ENCODE measurements at regions not wholly inside any gene's neighbourhood (a gene's known extent, or its start where the extent isn't known, plus 50 kb on each side); places are given as distances from the start of the nearest gene placed in this dataset.

DNA sequence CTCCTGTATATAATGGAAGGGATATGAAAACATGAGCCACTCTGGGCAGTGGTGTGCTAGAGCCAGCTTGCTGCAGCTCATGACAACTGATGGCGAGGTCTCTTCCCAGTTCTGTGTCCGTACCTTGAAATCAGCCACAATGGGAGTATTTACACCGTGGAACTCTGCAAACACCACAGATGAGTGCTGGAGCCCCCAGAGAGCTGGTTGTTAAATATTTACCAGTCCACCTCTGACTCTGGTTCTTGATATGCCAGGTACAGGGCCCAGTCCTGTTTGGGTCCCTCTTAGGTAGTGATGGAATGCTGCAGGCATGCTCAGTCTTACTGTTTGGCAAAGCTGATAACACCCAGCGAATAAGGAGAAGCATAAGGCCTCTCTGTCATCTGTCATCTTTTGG lies 116.1 kb upstream of the GLI2 start (continued):
- TF ChIP-seq HNRNPUL1 (IDR thresholded peaks at IDR 0.05; ENCODE audit: low read depth, low read length), result 0 out of 2 replicates have a peak, but pooled peaks have one; percentile 53
- TF ChIP-seq SP5 (CRISPR knock-in tag; IDR thresholded peaks at IDR 0.05; ENCODE audit: borderline replicate concordance, low read depth), result peak; percentile 44; the same call in 1 of the 2 replicates
- no peak for TF ChIP-seq KAT2B (IDR thresholded peaks at IDR 0.05; ENCODE audit: borderline replicate concordance, low read depth, low read length)
- TF ChIP-seq, protein P1, sequence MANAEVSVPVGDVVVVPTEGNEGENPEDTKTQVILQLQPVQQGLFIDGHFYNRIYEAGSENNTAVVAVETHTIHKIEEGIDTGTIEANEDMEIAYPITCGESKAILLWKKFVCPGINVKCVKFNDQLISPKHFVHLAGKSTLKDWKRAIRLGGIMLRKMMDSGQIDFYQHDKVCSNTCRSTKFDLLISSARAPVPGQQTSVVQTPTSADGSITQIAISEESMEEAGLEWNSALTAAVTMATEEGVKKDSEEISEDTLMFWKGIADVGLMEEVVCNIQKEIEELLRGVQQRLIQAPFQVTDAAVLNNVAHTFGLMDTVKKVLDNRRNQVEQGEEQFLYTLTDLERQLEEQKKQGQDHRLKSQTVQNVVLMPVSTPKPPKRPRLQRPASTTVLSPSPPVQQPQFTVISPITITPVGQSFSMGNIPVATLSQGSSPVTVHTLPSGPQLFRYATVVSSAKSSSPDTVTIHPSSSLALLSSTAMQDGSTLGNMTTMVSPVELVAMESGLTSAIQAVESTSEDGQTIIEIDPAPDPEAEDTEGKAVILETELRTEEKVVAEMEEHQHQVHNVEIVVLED (CRISPR knock-in tag; IDR thresholded peaks at IDR 0.05; ENCODE audit: borderline replicate concordance), result no peak; the same call in 1 of the 2 replicates
- TF ChIP-seq POLR2G (IDR thresholded peaks at IDR 0.05; ENCODE audit: low read depth, low read length), result no peak
- no peak for TF ChIP-seq HNRNPL (IDR thresholded peaks at IDR 0.05; ENCODE audit: low read depth, low read length)
- TF ChIP-seq, protein P2, sequence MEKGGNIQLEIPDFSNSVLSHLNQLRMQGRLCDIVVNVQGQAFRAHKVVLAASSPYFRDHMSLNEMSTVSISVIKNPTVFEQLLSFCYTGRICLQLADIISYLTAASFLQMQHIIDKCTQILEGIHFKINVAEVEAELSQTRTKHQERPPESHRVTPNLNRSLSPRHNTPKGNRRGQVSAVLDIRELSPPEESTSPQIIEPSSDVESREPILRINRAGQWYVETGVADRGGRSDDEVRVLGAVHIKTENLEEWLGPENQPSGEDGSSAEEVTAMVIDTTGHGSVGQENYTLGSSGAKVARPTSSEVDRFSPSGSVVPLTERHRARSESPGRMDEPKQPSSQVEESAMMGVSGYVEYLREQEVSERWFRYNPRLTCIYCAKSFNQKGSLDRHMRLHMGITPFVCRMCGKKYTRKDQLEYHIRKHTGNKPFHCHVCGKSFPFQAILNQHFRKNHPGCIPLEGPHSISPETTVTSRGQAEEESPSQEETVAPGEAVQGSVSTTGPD (CRISPR knock-in tag; IDR thresholded peaks at IDR 0.05), result peak; percentile 75
- TF ChIP-seq SAFB2 (CRISPR knock-in tag; IDR thresholded peaks at IDR 0.05; ENCODE audit: borderline replicate concordance, low read depth), result no peak
- peak; percentile 88 for TF ChIP-seq RFX5 (IDR thresholded peaks at IDR 0.05; ENCODE audit: low read depth, low read length)
- 0 out of 2 replicates have a peak, but pooled peaks have one; percentile 37 for TF ChIP-seq ZKSCAN8 (CRISPR knock-in tag; IDR thresholded peaks at IDR 0.05; ENCODE audit: borderline replicate concordance)
- TF ChIP-seq SP2 (CRISPR knock-in tag; IDR thresholded peaks at IDR 0.05), result no peak
- TF ChIP-seq SRSF4 (IDR thresholded peaks at IDR 0.05; ENCODE audit: low read depth, low read length, poor library complexity, severe bottlenecking), result no peak
- TF ChIP-seq, protein P3, sequence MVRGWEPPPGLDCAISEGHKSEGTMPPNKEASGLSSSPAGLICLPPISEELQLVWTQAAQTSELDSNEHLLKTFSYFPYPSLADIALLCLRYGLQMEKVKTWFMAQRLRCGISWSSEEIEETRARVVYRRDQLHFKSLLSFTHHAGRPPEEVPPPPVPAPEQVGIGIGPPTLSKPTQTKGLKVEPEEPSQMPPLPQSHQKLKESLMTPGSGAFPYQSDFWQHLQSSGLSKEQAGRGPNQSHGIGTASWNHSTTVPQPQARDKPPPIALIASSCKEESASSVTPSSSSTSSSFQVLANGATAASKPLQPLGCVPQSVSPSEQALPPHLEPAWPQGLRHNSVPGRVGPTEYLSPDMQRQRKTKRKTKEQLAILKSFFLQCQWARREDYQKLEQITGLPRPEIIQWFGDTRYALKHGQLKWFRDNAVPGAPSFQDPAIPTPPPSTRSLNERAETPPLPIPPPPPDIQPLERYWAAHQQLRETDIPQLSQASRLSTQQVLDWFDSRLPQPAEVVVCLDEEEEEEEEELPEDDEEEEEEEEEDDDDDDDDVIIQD (CRISPR knock-in tag; IDR thresholded peaks at IDR 0.05; ENCODE audit: low read depth), result no peak
- TF ChIP-seq, protein P4, sequence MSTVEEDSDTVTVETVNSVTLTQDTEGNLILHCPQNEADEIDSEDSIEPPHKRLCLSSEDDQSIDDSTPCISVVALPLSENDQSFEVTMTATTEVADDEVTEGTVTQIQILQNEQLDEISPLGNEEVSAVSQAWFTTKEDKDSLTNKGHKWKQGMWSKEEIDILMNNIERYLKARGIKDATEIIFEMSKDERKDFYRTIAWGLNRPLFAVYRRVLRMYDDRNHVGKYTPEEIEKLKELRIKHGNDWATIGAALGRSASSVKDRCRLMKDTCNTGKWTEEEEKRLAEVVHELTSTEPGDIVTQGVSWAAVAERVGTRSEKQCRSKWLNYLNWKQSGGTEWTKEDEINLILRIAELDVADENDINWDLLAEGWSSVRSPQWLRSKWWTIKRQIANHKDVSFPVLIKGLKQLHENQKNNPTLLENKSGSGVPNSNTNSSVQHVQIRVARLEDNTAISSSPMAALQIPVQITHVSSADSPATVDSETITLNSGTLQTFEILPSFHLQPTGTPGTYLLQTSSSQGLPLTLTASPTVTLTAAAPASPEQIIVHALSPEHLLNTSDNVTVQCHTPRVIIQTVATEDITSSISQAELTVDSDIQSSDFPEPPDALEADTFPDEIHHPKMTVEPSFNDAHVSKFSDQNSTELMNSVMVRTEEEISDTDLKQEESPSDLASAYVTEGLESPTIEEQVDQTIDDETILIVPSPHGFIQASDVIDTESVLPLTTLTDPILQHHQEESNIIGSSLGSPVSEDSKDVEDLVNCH (CRISPR knock-in tag; IDR thresholded peaks at IDR 0.05), result no peak
- TF ChIP-seq ZNF143 (CRISPR knock-in tag; IDR thresholded peaks at IDR 0.05), result no peak
- no peak for TF ChIP-seq KLF11 (CRISPR knock-in tag; IDR thresholded peaks at IDR 0.05)
- no peak for TF ChIP-seq MXI1 (IDR thresholded peaks at IDR 0.05; ENCODE audit: borderline replicate concordance, low read depth, low read length)
- no peak for TF ChIP-seq NR2F1 (CRISPR knock-in tag; IDR thresholded peaks at IDR 0.05)
- TF ChIP-seq MATR3 (CRISPR knock-in tag; IDR thresholded peaks at IDR 0.05), result no peak
- TF ChIP-seq FOXC1 (CRISPR knock-in tag; IDR thresholded peaks at IDR 0.05; ENCODE audit: borderline replicate concordance), result no peak
- TF ChIP-seq ZNF775 (CRISPR knock-in tag; IDR thresholded peaks at IDR 0.05; ENCODE audit: borderline replicate concordance), result no peak
- TF ChIP-seq ZNF782 (CRISPR knock-in tag; IDR thresholded peaks at IDR 0.05; ENCODE audit: borderline replicate concordance), result no peak
- no peak for TF ChIP-seq ZSCAN21 (CRISPR knock-in tag; IDR thresholded peaks at IDR 0.05; ENCODE audit: borderline replicate concordance)
- TF ChIP-seq ARNT (IDR thresholded peaks at IDR 0.05), result no peak
